Calu3 (cell line): ENCODE measurements at regions not wholly inside any gene's neighbourhood (a gene's known extent, or its start where the extent isn't known, plus 50 kb on each side); places are given as distances from the start of the nearest gene placed in this dataset.
A peak's percentile ranks its signal among the peaks of the same experiment; 100 is the strongest.

Experiments
- BruUV-seq: library from RNA; stranded (reverse); fragments of 400-500 nt; replicated peaks from 2 replicates; lab custom pipeline; 2021; lab: Mats Ljungman, UMichigan
- CTCF ChIA-PET: fragments of 300-600 bp; sonication (Branson Sonifier 250); formaldehyde crosslinking; loops from one replicate; lab custom pipeline; 2022; ENCODE audit warnings: antibody characterized with exemption; lab: Charles Lee
- DNase-seq: peaks from one replicate; pipeline ENCODE4 v3.0.0; 2022
- H3K27ac Mint-ChIP-seq: one replicate; pipeline ENCODE4 v1.8.0; 2022; ENCODE audit warnings: mixed read lengths; ENCODE audit not compliant: unreplicated experiment
- H3K27me3 Mint-ChIP-seq: one replicate; pipeline ENCODE4 v1.8.0; 2022; ENCODE audit warnings: mixed read lengths; ENCODE audit not compliant: unreplicated experiment
- H3K36me3 Mint-ChIP-seq: one replicate; pipeline ENCODE4 v1.8.0; 2022; ENCODE audit warnings: mild to moderate bottlenecking, moderate library complexity, mixed read lengths; ENCODE audit not compliant: insufficient read depth, unreplicated experiment
- H3K4me1 Mint-ChIP-seq: one replicate; pipeline ENCODE4 v1.8.0; 2022; ENCODE audit warnings: mild to moderate bottlenecking, low read depth, mixed read lengths; ENCODE audit not compliant: unreplicated experiment
- H3K4me3 Mint-ChIP-seq: one replicate; pipeline ENCODE4 v1.8.0; 2022; ENCODE audit warnings: mild to moderate bottlenecking, low read depth, moderate library complexity, mixed read lengths; ENCODE audit not compliant: unreplicated experiment
- H3K9me3 Mint-ChIP-seq: one replicate; pipeline ENCODE4 v1.8.0; 2022; ENCODE audit warnings: low read depth, mixed read lengths; ENCODE audit not compliant: unreplicated experiment
- intact Hi-C: fragments of 100-400 bp; cut with micrococcal nuclease; formaldehyde crosslinking; loops from one replicate; pipeline ENCODE4 v1.10.0; 2022; ENCODE audit not compliant: unreplicated experiment
- TF ChIP-seq, protein P1 (sequence below): fragments of 200-600 bp; IDR thresholded peaks from one replicate; pipeline ENCODE4 v1.8.0; 2022; ENCODE audit warnings: antibody characterized with exemption; ENCODE audit not compliant: unreplicated experiment

DNA sequence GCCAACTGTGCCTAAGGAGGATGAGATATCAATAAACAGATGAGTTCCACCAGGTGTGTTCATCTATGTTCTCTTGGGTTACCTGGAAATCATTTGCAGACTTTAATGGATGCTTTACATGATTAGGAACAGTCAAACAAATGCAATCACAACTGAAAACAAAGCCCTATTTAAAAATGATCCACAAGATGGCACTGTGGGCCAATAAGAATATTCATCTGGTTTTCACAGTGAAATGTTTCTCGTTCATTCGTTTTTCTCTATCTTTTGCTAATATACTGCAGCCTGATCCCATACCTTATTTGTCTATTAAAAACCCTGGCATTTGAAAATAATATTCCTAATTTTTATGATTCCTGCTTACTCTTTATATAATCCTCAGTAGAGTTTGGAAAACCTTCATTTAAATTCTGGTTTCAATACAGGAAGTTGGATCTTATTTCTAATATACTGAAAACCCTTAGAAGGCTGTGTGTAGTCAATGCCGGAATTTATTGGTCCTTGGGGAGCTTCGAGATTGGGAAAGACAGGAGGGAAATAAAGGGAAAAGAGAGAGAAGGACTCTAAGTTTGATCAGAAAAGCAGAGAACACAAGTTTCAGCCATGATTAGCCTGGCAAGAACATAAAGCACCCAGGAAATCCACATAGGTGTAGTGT lies 63.8 kb upstream of the TAPT1 start:
- no peaks in the 10 kb centered on the region for H3K36me3 Mint-ChIP-seq
- H3K9me3 Mint-ChIP-seq: peaks cover 2% of the 10 kb centered on the region
- no TSS peak for BruUV-seq
- TF ChIP-seq, protein P1, sequence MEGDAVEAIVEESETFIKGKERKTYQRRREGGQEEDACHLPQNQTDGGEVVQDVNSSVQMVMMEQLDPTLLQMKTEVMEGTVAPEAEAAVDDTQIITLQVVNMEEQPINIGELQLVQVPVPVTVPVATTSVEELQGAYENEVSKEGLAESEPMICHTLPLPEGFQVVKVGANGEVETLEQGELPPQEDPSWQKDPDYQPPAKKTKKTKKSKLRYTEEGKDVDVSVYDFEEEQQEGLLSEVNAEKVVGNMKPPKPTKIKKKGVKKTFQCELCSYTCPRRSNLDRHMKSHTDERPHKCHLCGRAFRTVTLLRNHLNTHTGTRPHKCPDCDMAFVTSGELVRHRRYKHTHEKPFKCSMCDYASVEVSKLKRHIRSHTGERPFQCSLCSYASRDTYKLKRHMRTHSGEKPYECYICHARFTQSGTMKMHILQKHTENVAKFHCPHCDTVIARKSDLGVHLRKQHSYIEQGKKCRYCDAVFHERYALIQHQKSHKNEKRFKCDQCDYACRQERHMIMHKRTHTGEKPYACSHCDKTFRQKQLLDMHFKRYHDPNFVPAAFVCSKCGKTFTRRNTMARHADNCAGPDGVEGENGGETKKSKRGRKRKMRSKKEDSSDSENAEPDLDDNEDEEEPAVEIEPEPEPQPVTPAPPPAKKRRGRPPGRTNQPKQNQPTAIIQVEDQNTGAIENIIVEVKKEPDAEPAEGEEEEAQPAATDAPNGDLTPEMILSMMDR: peak; percentile 31
- DNase-seq: no peak
- H3K27me3 Mint-ChIP-seq: no peaks in the 10 kb centered on the region
- CTCF ChIA-PET: no interaction called here
- intact Hi-C loops: loop anchor here (2.0 to 10.0 kb wide), 4 partner anchors 153 to 1177 kb away; no protein-coding TSS in a partner anchor
- H3K27ac Mint-ChIP-seq: no peak overlapping the region
- H3K4me3 Mint-ChIP-seq: no peak overlapping the region
- H3K4me1 Mint-ChIP-seq: no peaks in the 10 kb centered on the region

DNA sequence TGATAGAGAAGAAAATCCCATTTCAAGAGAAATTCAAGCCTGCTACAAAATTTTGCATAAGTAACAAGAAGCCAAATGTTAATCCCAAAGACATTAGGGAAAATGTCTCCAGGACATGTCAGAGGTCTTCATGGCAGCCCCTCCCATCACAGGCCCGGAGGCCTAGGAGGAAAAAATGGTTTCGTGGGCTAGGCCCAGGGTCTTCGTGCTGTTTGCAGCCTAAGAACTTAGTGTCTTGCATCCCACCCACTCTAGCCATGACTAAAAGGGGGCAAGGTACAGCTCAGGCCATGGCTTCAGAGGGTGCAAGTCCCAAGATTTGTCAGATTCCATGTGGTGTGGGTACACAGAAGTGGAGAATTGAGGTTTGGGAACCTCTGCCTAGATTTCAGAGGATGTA lies 57.8 kb upstream of the TAPT1 start:
- intact Hi-C loops: no loop called here
- no peaks in the 10 kb centered on the region for H3K27me3 Mint-ChIP-seq
- no peaks in the 10 kb centered on the region for H3K4me1 Mint-ChIP-seq
- peaks cover 10% of the 10 kb centered on the region for H3K9me3 Mint-ChIP-seq
- BruUV-seq: no TSS peak
- H3K36me3 Mint-ChIP-seq: no peaks in the 10 kb centered on the region
- TF ChIP-seq, protein P1: no peak
- no peak for DNase-seq
- H3K27ac Mint-ChIP-seq: no peak overlapping the region
- H3K4me3 Mint-ChIP-seq: no peak overlapping the region
- CTCF ChIA-PET: no interaction called here

DNA sequence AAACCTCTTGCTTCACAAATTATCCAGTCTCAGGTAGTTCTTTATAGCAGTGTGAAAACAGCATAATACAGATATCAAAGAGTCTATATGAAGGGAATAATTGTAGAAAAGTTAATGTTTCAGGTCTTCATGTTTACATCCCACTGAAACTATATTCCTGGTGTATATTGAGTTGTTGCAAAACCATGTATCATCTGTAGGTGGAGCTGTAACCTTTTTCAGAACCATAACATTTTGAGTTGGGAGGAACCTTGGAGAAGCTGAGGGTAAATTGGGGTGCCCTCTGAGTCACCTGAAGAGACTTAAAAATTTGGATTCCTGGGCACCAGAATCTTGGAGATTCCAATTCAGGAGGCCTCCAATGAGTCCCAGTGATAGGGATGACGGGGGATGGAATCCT lies 51.9 kb upstream of the TAPT1 start:
- DNase-seq: no peak
- Mint-ChIP-seq H3K36me3 (no peaks in the 10 kb centered on the region), H3K4me1 (no peaks in the 10 kb centered on the region), H3K9me3 (peaks cover 4% of the 10 kb centered on the region), H3K27ac (no peak overlapping the region), H3K4me3 (no peak overlapping the region), H3K27me3 (no peaks in the 10 kb centered on the region)
- TF ChIP-seq, protein P1: no peak
- no TSS peak for BruUV-seq
- intact Hi-C loops: no loop called here
- CTCF ChIA-PET: no interaction called here
